Naive thymus-derived CD8-positive, alpha-beta T cell (primary cell): ENCODE measurements at regions not wholly inside any gene's neighbourhood (a gene's known extent, or its start where the extent isn't known, plus 50 kb on each side); places are given as distances from the start of the nearest gene placed in this dataset.

Experiments used
- ATAC-seq, 2 donors: fragments of 150-1000 bp; cut with Tn5 transposase in 1 of 2; sonication (Bioruptor Pico), chemical (Tn5 transposase) in 1 of 2; 1 replicate in 1 of 2; 2 replicates in 1 of 2; pipeline ENCODE4 v1.10.0; 2021; ENCODE audit warnings: mild to moderate bottlenecking in 2 of 2, moderate library complexity in 2 of 2
- POLR2A ChIA-PET: fragments of 350-600 bp; sonication (Branson Sonifier 250); formaldehyde crosslinking; loops from one replicate; lab custom pipeline; 2021; ENCODE audit warnings: antibody characterized with exemption; lab: Charles Lee
- DNase-seq, 10 donors: peaks; one replicate each; pipeline versions ENCODE4 v3.0.0 to v3.0.0-alpha.2; 2020 to 2022
- H3K27ac Mint-ChIP-seq, 10 donors: one replicate each; pipeline ENCODE4 v1.8.0; 2020 to 2022; ENCODE audit warnings: mild to moderate bottlenecking in 10 of 10, mixed read lengths in 10 of 10, moderate library complexity in 4 of 10, inconsistent platforms in 1 of 10
- H3K27me3 Mint-ChIP-seq, 5 donors: one replicate each; pipeline ENCODE4 v1.8.0; 2021 to 2022; ENCODE audit warnings: mixed read lengths in 5 of 5
- H3K36me3 Mint-ChIP-seq, 3 donors: one replicate each; pipeline ENCODE4 v1.8.0; 2020 to 2022; ENCODE audit warnings: mixed read lengths in 3 of 3, mild to moderate bottlenecking in 2 of 3, inconsistent platforms in 1 of 3
- H3K4me1 Mint-ChIP-seq, 4 donors: one replicate each; pipeline ENCODE4 v1.8.0; 2021 to 2022; ENCODE audit warnings: mixed read lengths in 4 of 4
- H3K4me3 Mint-ChIP-seq, 10 donors: one replicate each; pipeline ENCODE4 v1.8.0; 2020 to 2022; ENCODE audit warnings: mild to moderate bottlenecking in 10 of 10, mixed read lengths in 10 of 10, moderate library complexity in 6 of 10, inconsistent platforms in 1 of 10
- H3K9me3 Mint-ChIP-seq, 9 donors: one replicate each; pipeline ENCODE4 v1.8.0; 2020 to 2022; ENCODE audit warnings: mixed read lengths in 9 of 9, mild to moderate bottlenecking in 3 of 9, inconsistent platforms in 1 of 9, moderate library complexity in 1 of 9

- Mint-ChIP-seq H3K27ac (no peak overlapping the region), H3K4me3 (no peak overlapping the region), H3K4me1 (no peaks in the 10 kb centered on the region), H3K36me3 (peaks cover 0 to 6% (median 0%) of the 10 kb centered on the region in 3 donors), H3K27me3 (peaks cover 0 to 1% (median 0%) of the 10 kb centered on the region in 5 donors), H3K9me3 (peaks cover 9 to 21% (median 13%) of the 10 kb centered on the region in 9 donors)
- ATAC-seq (no peak), DNase-seq (no peak)
- POLR2A ChIA-PET: no interaction called here
Observed at GRCh38 chr6:145469021-145469420, 266.3 kb downstream of the EPM2A start.

- DNase-seq (no peak), ATAC-seq (no peak)
- H3K27ac Mint-ChIP-seq: no peak overlapping the region
- peaks cover 14 to 72% (median 30%) of the 10 kb centered on the region in 9 donors for H3K9me3 Mint-ChIP-seq
- POLR2A ChIA-PET: no interaction called here
- no peaks in the 10 kb centered on the region for H3K27me3 Mint-ChIP-seq
- H3K4me3 Mint-ChIP-seq: no peak overlapping the region
- H3K4me1 Mint-ChIP-seq: no peaks in the 10 kb centered on the region
- peaks cover 0 to 16% (median 0%) of the 10 kb centered on the region in 3 donors for H3K36me3 Mint-ChIP-seq
Observed at GRCh38 chr6:145475794-145476396, 259.4 kb downstream of the EPM2A start.

- DNase-seq (no peak), ATAC-seq (no peak)
- H3K9me3 Mint-ChIP-seq: peaks cover 3 to 45% (median 13%) of the 10 kb centered on the region in 9 donors
- peaks cover 0 to 10% (median 0%) of the 10 kb centered on the region in 3 donors for H3K36me3 Mint-ChIP-seq
- no peaks in the 10 kb centered on the region for H3K4me1 Mint-ChIP-seq
- H3K4me3 Mint-ChIP-seq: no peak overlapping the region
- POLR2A ChIA-PET: no interaction called here
- H3K27ac Mint-ChIP-seq: no peak overlapping the region
- peaks cover 0 to under 1% (median 0%) of the 10 kb centered on the region in 5 donors for H3K27me3 Mint-ChIP-seq
Observed at GRCh38 chr6:145480024-145480423, 255.3 kb downstream of the EPM2A start.

GRCh38 chr6:145483191-145483996, 251.9 kb downstream of the EPM2A start:
- H3K36me3 Mint-ChIP-seq: no peaks in the 10 kb centered on the region
- no peak overlapping the region for H3K4me3 Mint-ChIP-seq
- POLR2A ChIA-PET: interaction anchor here (0.6 kb wide), 1 partner anchor 33 kb away, joined by 3 read pairs; no protein-coding TSS in a partner anchor
- H3K27ac Mint-ChIP-seq: no peak overlapping the region
- DNase-seq: no peak
- no peaks in the 10 kb centered on the region for H3K4me1 Mint-ChIP-seq
- H3K27me3 Mint-ChIP-seq: peaks cover 0 to 4% (median 0%) of the 10 kb centered on the region in 5 donors
- ATAC-seq: no peak
- H3K9me3 Mint-ChIP-seq: peaks cover 0 to 29% (median 2%) of the 10 kb centered on the region in 9 donors

- ATAC-seq (no peak), DNase-seq (no peak)
- Mint-ChIP-seq H3K4me3 (no peak overlapping the region), H3K36me3 (no peaks in the 10 kb centered on the region), H3K27ac (no peak overlapping the region), H3K4me1 (no peaks in the 10 kb centered on the region), H3K27me3 (peaks cover 0 to 4% (median 0%) of the 10 kb centered on the region in 5 donors), H3K9me3 (peaks cover 0 to 34% (median 2%) of the 10 kb centered on the region in 9 donors)
- POLR2A ChIA-PET: no interaction called here
Observed at GRCh38 chr6:145485288-145485687, 250.0 kb downstream of the EPM2A start.

- ATAC-seq: no peak
- Mint-ChIP-seq H3K36me3 (no peaks in the 10 kb centered on the region), H3K9me3 (peaks cover 0 to 40% (median 3%) of the 10 kb centered on the region in 9 donors), H3K27ac (no peak overlapping the region), H3K27me3 (peaks cover 0 to 4% (median 0%) of the 10 kb centered on the region in 5 donors), H3K4me1 (no peaks in the 10 kb centered on the region), H3K4me3 (no peak overlapping the region)
- no peak for DNase-seq
- POLR2A ChIA-PET: no interaction called here
Observed at GRCh38 chr6:145486306-145486705, 249.0 kb downstream of the EPM2A start.

GRCh38 chr6:145489583-145489982, 245.7 kb downstream of the EPM2A start:
- no peaks in the 10 kb centered on the region for H3K4me1 Mint-ChIP-seq
- no peak overlapping the region for H3K4me3 Mint-ChIP-seq
- H3K27me3 Mint-ChIP-seq: peaks cover 0 to 4% (median 0%) of the 10 kb centered on the region in 5 donors
- ATAC-seq: no peak
- peaks cover 0 to 71% (median 7%) of the 10 kb centered on the region in 9 donors for H3K9me3 Mint-ChIP-seq
- no peak for DNase-seq
- H3K27ac Mint-ChIP-seq: no peak overlapping the region
- H3K36me3 Mint-ChIP-seq: no peaks in the 10 kb centered on the region
- POLR2A ChIA-PET: no interaction called here

GRCh38 chr6:145490068-145490467, 245.3 kb downstream of the EPM2A start:
- Mint-ChIP-seq H3K27ac (no peak overlapping the region), H3K9me3 (peaks cover 0 to 69% (median 11%) of the 10 kb centered on the region in 9 donors), H3K36me3 (no peaks in the 10 kb centered on the region), H3K4me1 (no peaks in the 10 kb centered on the region), H3K27me3 (peaks cover 0 to 3% (median 0%) of the 10 kb centered on the region in 5 donors), H3K4me3 (no peak overlapping the region)
- POLR2A ChIA-PET: no interaction called here
- DNase-seq: no peak
- ATAC-seq: no peak

GRCh38 chr6:145491126-145491525, 244.2 kb downstream of the EPM2A start:
- Mint-ChIP-seq H3K4me1 (no peaks in the 10 kb centered on the region), H3K27ac (no peak overlapping the region), H3K36me3 (no peaks in the 10 kb centered on the region), H3K27me3 (no peaks in the 10 kb centered on the region), H3K4me3 (no peak overlapping the region), H3K9me3 (peaks cover 0 to 67% (median 16%) of the 10 kb centered on the region in 9 donors)
- POLR2A ChIA-PET: no interaction called here
- DNase-seq (no peak), ATAC-seq (no peak)

GRCh38 chr6:145497006-145497405, 238.3 kb downstream of the EPM2A start:
- ATAC-seq: no peak
- DNase-seq: no peak
- Mint-ChIP-seq H3K36me3 (peaks cover 0 to 6% (median 0%) of the 10 kb centered on the region in 3 donors), H3K4me1 (no peaks in the 10 kb centered on the region), H3K9me3 (peaks cover 0 to 40% (median 18%) of the 10 kb centered on the region in 9 donors), H3K27me3 (peaks cover 0 to 6% (median 2%) of the 10 kb centered on the region in 5 donors), H3K4me3 (no peak overlapping the region), H3K27ac (no peak overlapping the region)
- POLR2A ChIA-PET: no interaction called here

GRCh38 chr6:145498425-145498824, 236.9 kb downstream of the EPM2A start:
- ATAC-seq (no peak), DNase-seq (no peak)
- no peak overlapping the region for H3K4me3 Mint-ChIP-seq
- H3K27me3 Mint-ChIP-seq: peaks cover 0 to 6% (median 2%) of the 10 kb centered on the region in 5 donors
- POLR2A ChIA-PET: no interaction called here
- no peaks in the 10 kb centered on the region for H3K4me1 Mint-ChIP-seq
- H3K9me3 Mint-ChIP-seq: peaks cover 0 to 29% (median 13%) of the 10 kb centered on the region in 9 donors
- peaks cover 0 to 6% (median 0%) of the 10 kb centered on the region in 3 donors for H3K36me3 Mint-ChIP-seq
- H3K27ac Mint-ChIP-seq: no peak overlapping the region

- H3K4me3 Mint-ChIP-seq: no peak overlapping the region
- H3K36me3 Mint-ChIP-seq: peaks cover 0 to 10% (median 0%) of the 10 kb centered on the region in 3 donors
- H3K4me1 Mint-ChIP-seq: no peaks in the 10 kb centered on the region
- ATAC-seq: no peak
- no peak overlapping the region for H3K27ac Mint-ChIP-seq
- DNase-seq: no peak
- peaks cover 0 to 6% (median 2%) of the 10 kb centered on the region in 5 donors for H3K27me3 Mint-ChIP-seq
- POLR2A ChIA-PET: no interaction called here
- H3K9me3 Mint-ChIP-seq: peaks cover 0 to 29% (median 7%) of the 10 kb centered on the region in 9 donors
Observed at GRCh38 chr6:145502416-145502815, 232.9 kb downstream of the EPM2A start.

- no peak for DNase-seq
- Mint-ChIP-seq H3K4me3 (no peak overlapping the region), H3K4me1 (no peaks in the 10 kb centered on the region), H3K9me3 (peaks cover 15 to 53% (median 36%) of the 10 kb centered on the region in 9 donors), H3K36me3 (peaks cover 0 to 20% (median 7%) of the 10 kb centered on the region in 3 donors), H3K27ac (no peak overlapping the region), H3K27me3 (peaks cover 0 to 8% (median 0%) of the 10 kb centered on the region in 5 donors)
- POLR2A ChIA-PET: no interaction called here
- no peak for ATAC-seq
Observed at GRCh38 chr6:145506136-145506535, 229.2 kb downstream of the EPM2A start.
